GM19438 (cell line): ENCODE measurements at regions not wholly inside any gene's neighbourhood (a gene's known extent, or its start where the extent isn't known, plus 50 kb on each side); places are given as distances from the start of the nearest gene placed in this dataset.
"Not testable (repeated sequence)": the region's sequence is repeated elsewhere in the genome, so short reads cannot be mapped to it uniquely, and the experiment has no call there.

ENCODE experiments used
- ATAC-seq: cut with Tn5 transposase; IDR thresholded peaks from one replicate; pipeline ENCODE4 v1.9.1; 2021; ENCODE audit warnings: low read depth; ENCODE audit not compliant: unreplicated experiment

GRCh38 chr10:124249196-124249595, 155.8 kb upstream of the CHST15 start:
- ATAC-seq, result no peak

- ATAC-seq, result no peak
These were observed 155.0 kb upstream of the CHST15 start for GRCh38 chr10:124248056-124249045.

- no peak for ATAC-seq
These were observed 152.5 kb upstream of the CHST15 start for GRCh38 chr10:124245806-124246440.

GRCh38 chr10:124245191-124245590, 151.8 kb upstream of the CHST15 start:
- ATAC-seq, result no peak

- no peak for ATAC-seq
These were observed 151.0 kb upstream of the CHST15 start for GRCh38 chr10:124244256-124244877.

GRCh38 chr10:124243702-124244121, 150.3 kb upstream of the CHST15 start:
- ATAC-seq, result no peak

GRCh38 chr10:124242791-124243190, 149.4 kb upstream of the CHST15 start:
- no peak for ATAC-seq

- ATAC-seq, result no peak
These were observed 149.0 kb upstream of the CHST15 start for GRCh38 chr10:124242365-124242764.

GRCh38 chr10:124241510-124241909, 148.1 kb upstream of the CHST15 start:
- ATAC-seq, result not testable (repeated sequence)

GRCh38 chr10:124240839-124241291, 147.5 kb upstream of the CHST15 start:
- no peak for ATAC-seq

- ATAC-seq, result no peak
These were observed 146.3 kb upstream of the CHST15 start for GRCh38 chr10:124239696-124240095.

- ATAC-seq, result no peak
These were observed 145.7 kb upstream of the CHST15 start for GRCh38 chr10:124239134-124239533.

- no peak for ATAC-seq
These were observed 145.0 kb upstream of the CHST15 start for GRCh38 chr10:124238367-124238766.

GRCh38 chr10:124237282-124237961, 144.0 kb upstream of the CHST15 start:
- no peak for ATAC-seq

GRCh38 chr10:124236816-124237215, 143.4 kb upstream of the CHST15 start:
- no peak for ATAC-seq

- ATAC-seq, result no peak
These were observed 142.7 kb upstream of the CHST15 start for GRCh38 chr10:124236136-124236535.

- ATAC-seq, result no peak
These were observed 141.8 kb upstream of the CHST15 start for GRCh38 chr10:124235232-124235631.

GRCh38 chr10:124233546-124234138, 140.2 kb upstream of the CHST15 start:
- no peak for ATAC-seq

GRCh38 chr10:124232686-124233545, 139.5 kb upstream of the CHST15 start:
- no peak for ATAC-seq
